CD4-positive, alpha-beta memory T cell (primary cell): ENCODE measurements at regions not wholly inside any gene's neighbourhood (a gene's known extent, or its start where the extent isn't known, plus 50 kb on each side); places are given as distances from the start of the nearest gene placed in this dataset.
"Not testable (repeated sequence)": the region's sequence is repeated elsewhere in the genome, so short reads cannot be mapped to it uniquely, and the experiment has no call there.

Experiments
- CTCF ChIA-PET: fragments of 350-600 bp; sonication (Branson Sonifier 250); formaldehyde crosslinking; loops from one replicate; lab custom pipeline; 2021; ENCODE audit warnings: inconsistent platforms; ENCODE audit not compliant: partially characterized antibody; lab: Charles Lee
- POLR2A ChIA-PET: fragments of 350-600 bp; sonication (Branson Sonifier 250); formaldehyde crosslinking; loops from one replicate; lab custom pipeline; 2021; ENCODE audit not compliant: partially characterized antibody; lab: Charles Lee
- DNase-seq, 5 donors: peaks; one replicate each; pipeline versions ENCODE4 v3.0.0 to v3.0.0-alpha.2; 2020 to 2022; ENCODE audit warnings: mixed read lengths in 1 of 5
- H3K27ac ChIP-seq: one replicate; pipeline ENCODE4 v1.7.0; 2013; ENCODE audit warnings: low read depth, low read length
- H3K27me3 ChIP-seq: 2 replicates; pipeline ENCODE4 v1.7.0; 2013; ENCODE audit warnings: mild to moderate bottlenecking, low read length, moderate library complexity; ENCODE audit not compliant: insufficient read depth
- H3K36me3 ChIP-seq: 2 replicates; pipeline ENCODE4 v1.7.0; 2013; ENCODE audit warnings: mild to moderate bottlenecking, low read length, moderate library complexity; ENCODE audit not compliant: insufficient read depth
- H3K4me1 ChIP-seq: 2 replicates; pipeline ENCODE4 v1.7.0; 2013; ENCODE audit warnings: mild to moderate bottlenecking, low read length, moderate library complexity; ENCODE audit not compliant: insufficient read depth
- H3K4me3 ChIP-seq, 2 donors: one replicate each; pipeline ENCODE4 v1.7.0; 2013; ENCODE audit warnings: low read length in 2 of 2, mild to moderate bottlenecking in 1 of 2
- H3K9me3 ChIP-seq, 2 donors: one replicate each; pipeline ENCODE4 v1.7.0; 2013; ENCODE audit warnings: low read length in 2 of 2, control low read depth in 1 of 2; ENCODE audit not compliant: control insufficient read depth in 1 of 2
- H3K27ac Mint-ChIP-seq, 7 donors: one replicate each; pipeline ENCODE4 v1.8.0; 2020 to 2021; ENCODE audit warnings: mixed read lengths in 7 of 7, mild to moderate bottlenecking in 6 of 7, inconsistent platforms in 3 of 7, moderate library complexity in 3 of 7
- H3K27me3 Mint-ChIP-seq, 2 donors: one replicate each; pipeline ENCODE4 v1.8.0; 2020 to 2021; ENCODE audit warnings: mixed read lengths in 2 of 2
- H3K36me3 Mint-ChIP-seq, 2 donors: one replicate each; pipeline ENCODE4 v1.8.0; 2020 to 2021; ENCODE audit warnings: mixed read lengths in 2 of 2, inconsistent platforms in 1 of 2, mild to moderate bottlenecking in 1 of 2
- H3K4me1 Mint-ChIP-seq, 4 donors: one replicate each; pipeline ENCODE4 v1.8.0; 2020 to 2021; ENCODE audit warnings: mixed read lengths in 4 of 4, mild to moderate bottlenecking in 1 of 4
- H3K4me3 Mint-ChIP-seq, 8 donors: one replicate each; pipeline ENCODE4 v1.8.0; 2020 to 2021; ENCODE audit warnings: mixed read lengths in 8 of 8, mild to moderate bottlenecking in 7 of 8, moderate library complexity in 6 of 8, inconsistent platforms in 3 of 8
- H3K9me3 Mint-ChIP-seq, 8 donors: one replicate each; pipeline ENCODE4 v1.8.0; 2020 to 2021; ENCODE audit warnings: mixed read lengths in 8 of 8, mild to moderate bottlenecking in 5 of 8, inconsistent platforms in 3 of 8, moderate library complexity in 1 of 8
- intact Hi-C: fragments of 100-400 bp; cut with micrococcal nuclease; formaldehyde crosslinking; loops from one replicate; pipeline ENCODE4 v1.15.1; 2023

DNA sequence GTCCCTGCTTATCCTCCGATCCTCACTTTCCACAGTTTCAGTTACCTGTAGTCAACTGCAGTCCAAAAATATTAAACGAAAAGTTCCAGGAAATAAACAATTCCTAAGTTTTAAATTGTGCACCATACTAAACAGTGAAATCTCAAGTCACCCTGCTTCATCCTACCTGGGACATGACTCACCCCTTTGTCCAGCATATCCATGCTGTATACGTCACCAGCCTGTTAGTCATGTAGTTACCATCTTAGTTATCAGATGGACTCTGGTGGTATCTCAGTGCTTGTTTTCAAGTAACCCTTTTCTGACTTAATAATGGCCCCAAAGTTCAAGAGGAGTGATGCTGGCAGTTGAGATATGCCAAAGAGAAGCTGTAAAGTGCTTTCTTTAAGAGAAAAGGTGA, 50.3 kb upstream of the NAPEPLD start:
- intact Hi-C loops, H3K36me3 Mint-ChIP-seq, CTCF ChIA-PET, H3K27ac ChIP-seq, H3K4me3 ChIP-seq, H3K9me3 ChIP-seq, H3K4me1 Mint-ChIP-seq, H3K27ac Mint-ChIP-seq, H3K4me3 Mint-ChIP-seq, POLR2A ChIA-PET, H3K9me3 Mint-ChIP-seq, DNase-seq, H3K4me1 ChIP-seq, H3K36me3 ChIP-seq, H3K27me3 Mint-ChIP-seq, H3K27me3 ChIP-seq: not testable (repeated sequence)
